ENCODE measurements at regions not wholly inside any gene's neighbourhood (a gene's known extent, or its start where the extent isn't known, plus 50 kb on each side); places are given as distances from the start of the nearest gene placed in this dataset.
"Not testable (repeated sequence)": the region's sequence is repeated elsewhere in the genome, so short reads cannot be mapped to it uniquely, and the experiment has no call there.

- H3K4me1 ChIP-seq (ENCODE audit: control insufficient read depth, insufficient read depth, low read length): peaks cover 14% of the 10 kb centered on the region
Observed at GRCh38 chr10:78222096-78222790, 188.6 kb downstream of the RPS24 start.

GRCh38 chr10:78223088-78223487 lies 189.4 kb downstream of the RPS24 start:
- Histone ChIP-seq H3K27me3 (ENCODE audit: control insufficient read depth, insufficient read depth, low read length) (no peaks in the 10 kb centered on the region), H3K4me1 (ENCODE audit: control insufficient read depth, insufficient read depth, low read length) (peaks cover 12% of the 10 kb centered on the region), H3K36me3 (ENCODE audit: control insufficient read depth, insufficient read depth, low read length) (no peaks in the 10 kb centered on the region), H3K4me3 (ENCODE audit: low read length) (no peak overlapping the region), H3K27ac (ENCODE audit: low read length) (no peak overlapping the region), H3K9me3 (ENCODE audit: control insufficient read depth, low read depth, low read length) (no peaks in the 10 kb centered on the region)
- no CpG with 5 or more reads among the region's 7 CpGs for WGBS (ENCODE audit: insufficient coverage, low lambda C conversion rate)
- no peak for DNase-seq

More at GRCh38 chr10:78222096-78222790, 188.6 kb downstream of the RPS24 start:
- no peak overlapping the region for H3K27ac ChIP-seq (ENCODE audit: low read length)
- H3K4me3 ChIP-seq (ENCODE audit: low read length): no peak overlapping the region
- DNase-seq: no peak
- H3K27me3 ChIP-seq (ENCODE audit: control insufficient read depth, insufficient read depth, low read length): no peaks in the 10 kb centered on the region
- no CpG with 5 or more reads among the region's 11 CpGs for WGBS (ENCODE audit: insufficient coverage, low lambda C conversion rate)
- no peaks in the 10 kb centered on the region for H3K9me3 ChIP-seq (ENCODE audit: control insufficient read depth, low read depth, low read length)
- H3K36me3 ChIP-seq (ENCODE audit: control insufficient read depth, insufficient read depth, low read length): no peaks in the 10 kb centered on the region

- H3K4me1 ChIP-seq (ENCODE audit: control insufficient read depth, insufficient read depth, low read length): no peaks in the 10 kb centered on the region
- H3K4me3 ChIP-seq (ENCODE audit: low read length): no peak overlapping the region
- no peak for DNase-seq
- H3K27me3 ChIP-seq (ENCODE audit: control insufficient read depth, insufficient read depth, low read length): no peaks in the 10 kb centered on the region
- H3K36me3 ChIP-seq (ENCODE audit: control insufficient read depth, insufficient read depth, low read length): no peaks in the 10 kb centered on the region
- no peaks in the 10 kb centered on the region for H3K9me3 ChIP-seq (ENCODE audit: control insufficient read depth, low read depth, low read length)
- no CpG with 5 or more reads among the region's 6 CpGs for WGBS (ENCODE audit: insufficient coverage, low lambda C conversion rate)
- H3K27ac ChIP-seq (ENCODE audit: low read length): no peak overlapping the region
Observed at GRCh38 chr10:78224602-78225001, 190.9 kb downstream of the RPS24 start.

GRCh38 chr10:78225594-78225993 lies 191.9 kb downstream of the RPS24 start:
- Histone ChIP-seq H3K9me3 (ENCODE audit: control insufficient read depth, low read depth, low read length) (no peaks in the 10 kb centered on the region), H3K36me3 (ENCODE audit: control insufficient read depth, insufficient read depth, low read length) (no peaks in the 10 kb centered on the region), H3K4me3 (ENCODE audit: low read length) (no peak overlapping the region), H3K27me3 (ENCODE audit: control insufficient read depth, insufficient read depth, low read length) (no peaks in the 10 kb centered on the region), H3K27ac (ENCODE audit: low read length) (no peak overlapping the region), H3K4me1 (ENCODE audit: control insufficient read depth, insufficient read depth, low read length) (no peaks in the 10 kb centered on the region)
- 100% methylated on average over 1 of the region's 10 CpGs for WGBS (ENCODE audit: insufficient coverage, low lambda C conversion rate)
- DNase-seq: no peak

GRCh38 chr10:78229489-78229888 lies 195.8 kb downstream of the RPS24 start:
- H3K9me3 ChIP-seq (ENCODE audit: control insufficient read depth, low read depth, low read length): no peaks in the 10 kb centered on the region
- no peak for DNase-seq
- H3K36me3 ChIP-seq (ENCODE audit: control insufficient read depth, insufficient read depth, low read length): no peaks in the 10 kb centered on the region
- no CpG with 5 or more reads among the region's 9 CpGs for WGBS (ENCODE audit: insufficient coverage, low lambda C conversion rate)
- H3K27ac ChIP-seq (ENCODE audit: low read length): no peak overlapping the region
- H3K27me3 ChIP-seq (ENCODE audit: control insufficient read depth, insufficient read depth, low read length): no peaks in the 10 kb centered on the region
- no peaks in the 10 kb centered on the region for H3K4me1 ChIP-seq (ENCODE audit: control insufficient read depth, insufficient read depth, low read length)
- no peak overlapping the region for H3K4me3 ChIP-seq (ENCODE audit: low read length)

GRCh38 chr10:78229950-78230675 lies 196.4 kb downstream of the RPS24 start:
- WGBS (ENCODE audit: insufficient coverage, low lambda C conversion rate): 97% methylated on average over 3 of the region's 5 CpGs
- Histone ChIP-seq H3K36me3 (ENCODE audit: control insufficient read depth, insufficient read depth, low read length) (no peaks in the 10 kb centered on the region), H3K27me3 (ENCODE audit: control insufficient read depth, insufficient read depth, low read length) (no peaks in the 10 kb centered on the region), H3K9me3 (ENCODE audit: control insufficient read depth, low read depth, low read length) (no peaks in the 10 kb centered on the region), H3K4me3 (ENCODE audit: low read length) (no peak overlapping the region), H3K27ac (ENCODE audit: low read length) (no peak overlapping the region), H3K4me1 (ENCODE audit: control insufficient read depth, insufficient read depth, low read length) (no peaks in the 10 kb centered on the region)
- DNase-seq: no peak

- WGBS (ENCODE audit: insufficient coverage, low lambda C conversion rate): no CpG with 5 or more reads among the region's 5 CpGs
- H3K9me3 ChIP-seq (ENCODE audit: control insufficient read depth, low read depth, low read length): no peaks in the 10 kb centered on the region
Observed at GRCh38 chr10:78231327-78231726, 197.7 kb downstream of the RPS24 start.

GRCh38 chr10:78231939-78232338 lies 198.3 kb downstream of the RPS24 start:
- Histone ChIP-seq H3K4me1 (ENCODE audit: control insufficient read depth, insufficient read depth, low read length) (no peaks in the 10 kb centered on the region), H3K9me3 (ENCODE audit: control insufficient read depth, low read depth, low read length) (no peaks in the 10 kb centered on the region), H3K27me3 (ENCODE audit: control insufficient read depth, insufficient read depth, low read length) (no peaks in the 10 kb centered on the region), H3K27ac (ENCODE audit: low read length) (no peak overlapping the region), H3K36me3 (ENCODE audit: control insufficient read depth, insufficient read depth, low read length) (no peaks in the 10 kb centered on the region), H3K4me3 (ENCODE audit: low read length) (no peak overlapping the region)
- WGBS (ENCODE audit: insufficient coverage, low lambda C conversion rate): no CpG with 5 or more reads among the region's 4 CpGs
- no peak for DNase-seq

More at GRCh38 chr10:78231327-78231726, 197.7 kb downstream of the RPS24 start:
- Histone ChIP-seq H3K27ac (ENCODE audit: low read length) (no peak overlapping the region), H3K27me3 (ENCODE audit: control insufficient read depth, insufficient read depth, low read length) (no peaks in the 10 kb centered on the region), H3K4me3 (ENCODE audit: low read length) (no peak overlapping the region), H3K36me3 (ENCODE audit: control insufficient read depth, insufficient read depth, low read length) (no peaks in the 10 kb centered on the region), H3K4me1 (ENCODE audit: control insufficient read depth, insufficient read depth, low read length) (no peaks in the 10 kb centered on the region)
- DNase-seq: no peak

- no peak for DNase-seq
- Histone ChIP-seq H3K4me3 (ENCODE audit: low read length) (no peak overlapping the region), H3K27me3 (ENCODE audit: control insufficient read depth, insufficient read depth, low read length) (peaks cover 2% of the 10 kb centered on the region), H3K27ac (ENCODE audit: low read length) (no peak overlapping the region), H3K36me3 (ENCODE audit: control insufficient read depth, insufficient read depth, low read length) (no peaks in the 10 kb centered on the region), H3K9me3 (ENCODE audit: control insufficient read depth, low read depth, low read length) (no peaks in the 10 kb centered on the region), H3K4me1 (ENCODE audit: control insufficient read depth, insufficient read depth, low read length) (no peaks in the 10 kb centered on the region)
- no CpG with 5 or more reads among the region's 7 CpGs for WGBS (ENCODE audit: insufficient coverage, low lambda C conversion rate)
Observed at GRCh38 chr10:78236416-78237015, 202.9 kb downstream of the RPS24 start.

GRCh38 chr10:78237951-78238350 lies 204.3 kb downstream of the RPS24 start:
- no CpG with 5 or more reads among the region's 5 CpGs for whole genome bisulfite sequencing (ENCODE audit: insufficient coverage, low lambda C conversion rate)
- H3K4me3 ChIP-seq (ENCODE audit: low read length): not testable (repeated sequence)

More at GRCh38 chr10:78237951-78238350, 204.3 kb downstream of the RPS24 start:
- H3K27me3 ChIP-seq (ENCODE audit: control insufficient read depth, insufficient read depth, low read length); H3K27ac ChIP-seq (ENCODE audit: low read length); DNase-seq; H3K36me3 ChIP-seq (ENCODE audit: control insufficient read depth, insufficient read depth, low read length); H3K9me3 ChIP-seq (ENCODE audit: control insufficient read depth, low read depth, low read length); H3K4me1 ChIP-seq (ENCODE audit: control insufficient read depth, insufficient read depth, low read length): not testable (repeated sequence)
